Activated T-cell treated with anti-CD3 and anti-CD28 coated beads for 24 hours (primary cell): ENCODE measurements at regions not wholly inside any gene's neighbourhood (a gene's known extent, or its start where the extent isn't known, plus 50 kb on each side); places are given as distances from the start of the nearest gene placed in this dataset.

ENCODE experiments used
- DNase-seq: peaks from one replicate; pipeline ENCODE4 v3.0.0-alpha.2; 2020; ENCODE audit warnings: low read depth

GRCh38 chr20:60321601-60322000 is 363.4 kb downstream of the CDH26 start:
- no peak for DNase-seq

- no peak for DNase-seq
Measured at GRCh38 chr20:60326821-60327220, 368.6 kb downstream of the CDH26 start.

GRCh38 chr20:60327971-60328660 is 369.9 kb downstream of the CDH26 start:
- no peak for DNase-seq

GRCh38 chr20:60330461-60330860 is 372.2 kb downstream of the CDH26 start:
- DNase-seq, result no peak

- no peak for DNase-seq
Measured at GRCh38 chr20:60331688-60332300, 373.6 kb downstream of the CDH26 start.

GRCh38 chr20:60332523-60332922 is 374.3 kb downstream of the CDH26 start:
- no peak for DNase-seq

GRCh38 chr20:60334911-60335310 is 376.7 kb downstream of the CDH26 start:
- DNase-seq, result no peak

- no peak for DNase-seq
Measured at GRCh38 chr20:60338556-60338955, 380.3 kb downstream of the CDH26 start.

GRCh38 chr20:60339738-60340137 is 381.5 kb downstream of the CDH26 start:
- no peak for DNase-seq

GRCh38 chr20:60340232-60340631 is 382.0 kb downstream of the CDH26 start:
- no peak for DNase-seq

- DNase-seq, result no peak
Measured at GRCh38 chr20:60341062-60341461, 382.8 kb downstream of the CDH26 start.

GRCh38 chr20:60345106-60345505 is 386.9 kb downstream of the CDH26 start:
- DNase-seq, result no peak

GRCh38 chr20:60349418-60349817 is 391.2 kb downstream of the CDH26 start:
- DNase-seq, result no peak

GRCh38 chr20:60352017-60352416 is 393.8 kb downstream of the CDH26 start:
- no peak for DNase-seq

- no peak for DNase-seq
Measured at GRCh38 chr20:60352596-60352995, 394.4 kb downstream of the CDH26 start.

GRCh38 chr20:60354024-60354580 is 395.9 kb downstream of the CDH26 start:
- no peak for DNase-seq

GRCh38 chr20:60358101-60358500 is 399.9 kb downstream of the CDH26 start:
- no peak for DNase-seq

GRCh38 chr20:60359010-60359409 is 400.8 kb downstream of the CDH26 start:
- no peak for DNase-seq

- DNase-seq, result no peak
Measured at GRCh38 chr20:60361761-60362395, 403.7 kb downstream of the CDH26 start.

- DNase-seq, result no peak
Measured at GRCh38 chr20:60362531-60362930, 404.3 kb downstream of the CDH26 start.

- no peak for DNase-seq
Measured at GRCh38 chr20:60363698-60364097, 405.5 kb downstream of the CDH26 start.

- no peak for DNase-seq
Measured at GRCh38 chr20:60365064-60365666, 406.9 kb downstream of the CDH26 start.

- no peak for DNase-seq
Measured at GRCh38 chr20:60365882-60366281, 407.7 kb downstream of the CDH26 start.
